ENCODE measurements at regions not wholly inside any gene's neighbourhood (a gene's known extent, or its start where the extent isn't known, plus 50 kb on each side); places are given as distances from the start of the nearest gene placed in this dataset.

GRCh38 chr7:70986297-70986696, 145.6 kb upstream of the GALNT17 start:
- no peak for DNase-seq (ENCODE audit: low read depth)

DNA sequence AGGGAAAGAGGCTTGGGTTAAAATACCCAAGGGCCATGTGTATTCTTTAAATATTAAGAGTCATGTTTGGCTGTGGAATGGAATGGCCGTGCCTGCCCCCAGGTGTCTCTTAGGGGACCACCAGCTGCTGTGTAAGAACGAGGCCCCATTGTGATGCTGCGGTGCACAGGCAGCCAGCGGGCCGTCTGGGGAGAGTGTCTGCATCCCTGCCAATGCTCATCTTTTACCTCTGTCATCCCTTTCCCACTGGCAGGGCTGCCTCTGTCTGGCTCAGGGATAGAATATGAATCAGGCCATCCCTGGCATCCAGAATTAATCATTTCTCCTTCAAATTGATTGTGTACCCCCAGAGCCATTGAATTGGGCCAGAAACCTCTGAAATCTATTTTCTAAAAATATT, 137.8 kb upstream of the GALNT17 start:
- DNase-seq (ENCODE audit: low read depth): no peak

DNA sequence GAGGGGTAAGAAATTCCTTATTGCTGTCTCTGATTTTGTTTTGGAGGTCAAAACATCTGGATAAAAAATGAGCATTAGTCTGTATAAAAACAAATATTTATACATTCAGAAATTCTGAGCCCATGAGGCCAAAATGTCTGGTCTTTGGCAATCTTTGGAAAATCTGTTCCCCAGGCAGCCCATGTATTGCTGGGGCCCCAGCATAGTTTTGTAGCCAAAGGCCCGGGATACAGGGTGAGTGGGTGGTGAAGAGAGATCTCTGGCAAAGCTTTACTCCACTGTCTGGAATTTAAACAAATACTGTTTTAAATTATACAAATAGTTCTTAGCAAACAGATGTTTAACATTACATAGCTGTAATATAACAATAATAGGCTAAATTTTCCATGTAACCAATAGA, 134.7 kb upstream of the GALNT17 start:
- DNase-seq (ENCODE audit: low read depth): no peak

DNA sequence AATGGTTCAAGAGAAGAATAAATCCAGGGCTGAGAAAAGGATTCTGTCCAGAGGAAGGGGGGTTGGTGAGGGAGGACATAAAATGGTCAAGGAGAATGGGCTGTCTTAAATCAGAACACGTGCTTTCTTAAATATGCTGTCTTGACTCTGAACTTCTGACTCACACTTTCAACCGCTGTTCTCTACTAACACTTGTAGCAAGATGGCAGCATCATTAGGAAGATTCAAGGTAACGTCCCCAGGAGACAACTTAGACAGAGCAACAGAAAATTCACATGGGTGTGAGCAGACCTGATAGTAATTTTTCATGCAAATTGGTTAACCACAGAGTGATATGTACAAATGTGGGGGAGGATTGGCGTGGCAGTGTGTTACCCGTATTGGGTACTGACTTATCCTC, 126.8 kb upstream of the GALNT17 start:
- DNase-seq (ENCODE audit: low read depth): no peak

- no peak for DNase-seq (ENCODE audit: low read depth)
Measured at GRCh38 chr7:71009636-71010035, 122.3 kb upstream of the GALNT17 start.

GRCh38 chr7:71015252-71015900, 116.6 kb upstream of the GALNT17 start:
- DNase-seq (ENCODE audit: low read depth): no peak

DNA sequence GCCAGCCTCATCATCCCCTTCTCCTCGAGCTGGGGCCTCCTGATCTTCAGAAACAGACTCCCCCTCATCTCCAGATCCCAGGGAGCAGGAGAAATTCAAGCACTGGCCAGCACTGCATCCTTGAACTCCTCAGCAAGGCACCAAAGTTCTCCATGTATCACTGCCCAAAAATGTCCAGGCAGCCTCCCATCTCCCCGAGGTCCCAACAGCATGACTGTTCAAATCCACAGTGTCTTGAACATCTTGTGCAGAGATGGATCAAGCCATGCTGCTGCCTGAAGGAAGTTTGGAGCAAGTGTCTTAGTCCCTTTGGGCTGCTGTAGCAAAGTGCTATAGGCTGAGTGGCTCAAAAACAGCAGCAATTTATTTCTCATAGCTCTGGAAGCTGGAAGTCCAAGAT, 115.5 kb upstream of the GALNT17 start:
- DNase-seq (ENCODE audit: low read depth): no peak

DNA sequence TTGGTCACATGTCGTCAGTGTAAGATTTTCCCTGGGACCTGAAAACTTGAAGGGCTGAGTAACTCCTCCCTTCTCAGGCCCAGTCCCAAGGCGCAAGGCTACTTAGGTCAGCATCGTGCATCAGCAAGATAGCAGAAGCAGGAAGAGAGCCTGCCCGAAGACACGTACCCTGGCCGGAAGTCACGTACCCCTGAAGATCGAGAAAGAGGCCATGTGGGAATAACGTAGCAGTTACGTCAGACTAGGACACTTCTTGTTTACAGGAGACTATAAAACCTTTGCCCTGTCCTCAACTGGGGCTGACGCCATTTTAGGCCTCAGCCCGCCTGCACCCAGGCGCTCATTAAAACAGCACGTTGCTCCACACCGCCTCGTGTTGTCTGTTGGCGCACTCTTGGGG, 114.3 kb upstream of the GALNT17 start:
- no peak for DNase-seq (ENCODE audit: low read depth)

- no peak for DNase-seq (ENCODE audit: low read depth)
Measured at GRCh38 chr7:71019706-71020105, 112.2 kb upstream of the GALNT17 start.

GRCh38 chr7:71021131-71021530, 110.8 kb upstream of the GALNT17 start:
- no peak for DNase-seq (ENCODE audit: low read depth)

DNA sequence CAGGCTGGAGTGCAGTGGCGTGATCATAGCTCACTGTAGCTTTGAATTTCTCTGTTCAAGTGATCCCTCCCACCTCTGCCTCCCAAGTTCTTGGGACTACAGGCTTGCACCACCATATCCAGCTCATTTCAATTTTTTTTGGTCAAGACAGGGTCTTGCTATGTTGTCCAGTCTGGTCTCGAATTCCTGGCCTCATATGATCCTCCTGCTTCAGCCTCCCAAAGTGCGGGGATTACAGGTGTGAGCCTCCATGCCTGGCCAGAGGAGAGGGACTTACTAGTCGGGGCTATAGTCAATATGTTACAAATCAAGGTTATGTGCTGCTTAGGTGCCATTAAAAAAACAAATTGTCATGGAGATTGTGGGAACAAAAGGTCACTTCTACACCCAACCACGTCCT, 105.3 kb upstream of the GALNT17 start:
- DNase-seq (ENCODE audit: low read depth): no peak

- no peak for DNase-seq (ENCODE audit: low read depth)
Measured at GRCh38 chr7:71034243-71034642, 97.7 kb upstream of the GALNT17 start.

DNA sequence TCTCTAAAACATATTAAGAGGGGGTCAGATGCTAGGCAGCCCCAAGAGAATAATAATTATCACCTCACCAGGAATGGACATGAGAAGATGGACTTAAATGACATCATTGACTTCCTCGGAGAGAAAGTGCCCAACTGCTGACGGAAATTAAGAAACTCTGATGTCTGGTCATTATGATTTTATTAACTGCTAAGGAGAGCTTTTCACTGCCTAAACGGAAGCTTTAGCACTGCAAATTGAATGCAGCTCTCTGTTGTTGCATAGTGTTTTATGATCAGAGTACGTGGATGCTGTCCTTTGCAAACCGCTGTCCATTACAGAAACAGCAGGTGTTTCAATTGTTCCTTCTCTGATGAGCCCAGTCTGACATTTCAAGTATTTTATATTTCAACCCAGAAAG, 89.4 kb upstream of the GALNT17 start:
- no peak for DNase-seq (ENCODE audit: low read depth)

DNA sequence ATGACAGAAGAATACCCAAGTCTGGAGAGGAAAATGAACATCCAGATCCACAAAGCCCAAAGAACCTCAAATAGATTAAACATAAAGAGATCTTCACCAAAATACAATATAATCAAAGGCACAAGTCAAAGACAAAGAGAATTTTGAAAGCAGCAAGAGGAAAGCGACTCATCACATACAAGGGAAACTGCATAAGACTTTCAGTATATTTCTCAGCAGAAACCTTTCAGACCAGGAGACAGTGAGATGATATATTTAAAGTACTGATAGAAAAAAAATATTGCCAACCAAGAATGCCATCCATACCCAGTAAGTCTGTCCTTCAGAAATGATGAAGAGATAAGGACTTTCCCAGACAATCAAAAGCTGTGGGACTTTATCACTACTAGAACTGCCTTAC, 81.5 kb upstream of the GALNT17 start:
- DNase-seq (ENCODE audit: low read depth): no peak

DNA sequence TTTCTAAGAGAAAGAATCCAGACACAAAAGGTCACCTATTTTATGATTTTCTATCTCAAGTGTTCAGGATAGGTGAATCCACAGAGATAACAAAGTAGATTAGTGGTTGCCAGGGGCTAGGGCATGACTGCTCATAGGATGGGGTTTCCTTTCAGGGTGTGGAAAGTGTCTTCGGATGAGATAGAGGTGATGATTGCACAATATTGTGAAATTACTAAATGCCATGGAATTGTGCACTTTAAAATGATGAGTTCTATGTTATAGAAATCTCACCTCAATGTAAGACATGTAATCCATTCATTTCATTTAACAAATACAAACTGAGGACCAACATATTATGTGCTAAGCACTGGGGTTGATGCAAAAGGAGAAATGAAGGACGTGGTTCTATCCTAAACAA, 76.4 kb upstream of the GALNT17 start:
- no peak for DNase-seq (ENCODE audit: low read depth)

DNA sequence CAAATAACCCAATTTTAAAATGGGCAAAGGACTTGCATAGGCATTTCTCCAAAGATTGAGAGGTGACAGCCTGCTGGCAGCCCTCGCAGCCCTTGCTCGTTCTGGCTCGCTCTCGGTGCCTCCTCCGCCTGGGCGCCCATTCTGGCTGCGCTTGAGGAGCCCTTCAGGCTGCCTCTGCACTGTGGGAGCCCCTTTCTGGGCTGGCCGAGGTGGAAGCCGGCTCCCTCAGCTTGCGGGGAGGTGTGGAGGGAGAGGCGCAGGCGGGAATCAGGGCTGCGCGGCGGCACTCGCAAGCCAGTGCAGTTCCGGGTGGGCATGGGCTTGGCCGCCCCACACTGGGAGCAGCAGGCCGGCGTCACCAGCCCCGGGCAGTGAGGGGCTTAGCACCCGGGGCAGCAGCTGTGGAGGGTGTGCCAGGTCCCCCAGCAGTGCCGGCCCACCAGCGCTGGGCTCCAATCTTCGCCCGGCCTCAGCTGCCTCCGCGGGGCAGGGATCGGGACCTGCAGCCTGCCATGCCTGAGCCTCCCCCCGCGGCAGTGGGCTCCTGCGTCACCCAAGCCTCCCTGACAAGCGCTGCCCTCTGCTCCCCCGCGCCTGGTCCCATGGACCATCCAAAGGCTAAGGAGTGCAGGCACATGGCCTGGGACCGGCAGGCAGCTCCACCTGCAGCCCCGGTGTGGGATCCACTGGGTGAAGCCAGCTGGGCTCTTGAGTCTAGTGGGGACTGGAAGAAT, 54.0 kb upstream of the GALNT17 start:
- DNase-seq (ENCODE audit: low read depth): no peak

All from activated gamma-delta T cell treated with anti-CD3 and anti-CD28 coated beads, Interleukin-2, amount 50 U/mL, for 16 hours (primary cell).